ENCODE measurements at regions not wholly inside any gene's neighbourhood (a gene's known extent, or its start where the extent isn't known, plus 50 kb on each side); places are given as distances from the start of the nearest gene placed in this dataset.

DNA sequence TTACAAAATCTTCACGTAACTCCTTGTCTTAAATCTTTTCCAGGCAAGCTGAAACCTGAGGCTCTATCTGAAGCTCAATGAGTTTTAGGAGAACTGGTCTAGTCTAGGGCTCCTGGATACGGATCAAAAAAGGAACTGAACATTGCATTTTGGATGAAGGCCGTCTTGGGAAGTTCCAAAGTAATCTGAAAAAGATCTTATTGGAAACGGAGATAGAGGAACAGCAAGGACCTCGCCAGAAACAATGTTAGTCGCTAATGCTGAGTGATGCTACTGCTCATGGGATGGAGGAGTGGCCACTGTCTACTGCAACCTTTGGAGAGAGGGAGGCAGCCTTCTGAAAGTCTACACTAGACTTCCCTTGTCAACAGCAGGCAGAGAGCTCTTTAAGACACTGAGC, 91.4 kb upstream of the ATXN1 start:
- no peaks in the 10 kb centered on the region for H3K36me3 ChIP-seq (ENCODE audit: control insufficient read depth in 2 of 2, insufficient read depth in 2 of 2, low read length in 1 of 2)
- H3K4me2 ChIP-seq (ENCODE audit: control insufficient read depth, insufficient read depth): no peak overlapping the region
- no peaks in the 10 kb centered on the region for H3K79me2 ChIP-seq (ENCODE audit: control insufficient read depth, insufficient read depth, low read length)
- H3K9me3 ChIP-seq (replicated peaks; ENCODE audit: control insufficient read depth, insufficient read depth, low read length): peaks cover 3% of the 10 kb centered on the region; the same call in 2 of the 3 replicates
- SMC1A ChIA-PET (ENCODE audit: uncharacterized antibody, unreplicated experiment): interaction anchor here (0.9 to 1.6 kb wide), 5 partner anchors 13 to 122 kb away, joined by 3 to 13 read pairs (median 4); no protein-coding TSS in a partner anchor
- TF ChIP-seq PKNOX1 (IDR thresholded peaks at IDR 0.05) (no peak), STAT3 (IDR thresholded peaks at IDR 0.05; ENCODE audit: low read depth, low read length) (no peak), GATAD2B (conservative IDR thresholded peaks at IDR 0.05; ENCODE audit: low read depth) (no peak), ZNF687 (IDR thresholded peaks at IDR 0.05) (no peak), SREBF2 (IDR thresholded peaks at IDR 0.05; ENCODE audit: low read length) (no peak), PML (IDR thresholded peaks at IDR 0.05; ENCODE audit: low read length) (no peak), SMARCA5 (IDR thresholded peaks at IDR 0.05) (no peak), NR2C2 (IDR thresholded peaks at IDR 0.05; ENCODE audit: borderline replicate concordance, control insufficient read depth, insufficient read length, low read depth) (no peak), CREB1 (IDR thresholded peaks at IDR 0.05; ENCODE audit: low read depth) (no peak), GABPA (IDR thresholded peaks at IDR 0.05; ENCODE audit: low read depth) (no peak), USF1 (IDR thresholded peaks at IDR 0.05; ENCODE audit: borderline replicate concordance, extremely low read length, insufficient read depth, low read depth, low read length) (no peak), TCF3 (IDR thresholded peaks at IDR 0.05; ENCODE audit: borderline replicate concordance, insufficient read depth, low read depth, low read length) (no peak), SUPT20H (IDR thresholded peaks at IDR 0.05; ENCODE audit: borderline replicate concordance, control insufficient read depth, low read depth, low read length) (no peak), MXI1 (IDR thresholded peaks at IDR 0.05; ENCODE audit: low read depth, low read length) (no peak)
- TF ChIP-seq, protein P1, sequence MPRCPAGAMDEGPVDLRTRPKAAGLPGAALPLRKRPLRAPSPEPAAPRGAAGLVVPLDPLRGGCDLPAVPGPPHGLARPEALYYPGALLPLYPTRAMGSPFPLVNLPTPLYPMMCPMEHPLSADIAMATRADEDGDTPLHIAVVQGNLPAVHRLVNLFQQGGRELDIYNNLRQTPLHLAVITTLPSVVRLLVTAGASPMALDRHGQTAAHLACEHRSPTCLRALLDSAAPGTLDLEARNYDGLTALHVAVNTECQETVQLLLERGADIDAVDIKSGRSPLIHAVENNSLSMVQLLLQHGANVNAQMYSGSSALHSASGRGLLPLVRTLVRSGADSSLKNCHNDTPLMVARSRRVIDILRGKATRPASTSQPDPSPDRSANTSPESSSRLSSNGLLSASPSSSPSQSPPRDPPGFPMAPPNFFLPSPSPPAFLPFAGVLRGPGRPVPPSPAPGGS (IDR thresholded peaks at IDR 0.05; ENCODE audit: borderline replicate concordance, insufficient read depth, low read depth, low read length, poor library complexity, severe bottlenecking): no peak
- BruUV-seq (replicated peaks): no TSS peak
- peaks cover 37% of the 10 kb centered on the region for H3K4me1 ChIP-seq (ENCODE audit: control insufficient read depth, insufficient read depth, low read length)
- H3K27ac ChIP-seq (ENCODE audit: control insufficient read depth, insufficient read depth): no peak overlapping the region
- H3K27me3 ChIP-seq (replicated peaks in 1 of 2; ENCODE audit: control insufficient read depth in 2 of 2, insufficient read depth in 2 of 2, low read length in 1 of 2): no peaks in the 10 kb centered on the region
- POLR2A ChIA-PET: interaction anchor here (0.9 kb wide), 2 partner anchors 12 to 477 kb away, joined by 3 read pairs; no protein-coding TSS in a partner anchor
- DNase-seq (ENCODE audit: low read depth, low spot score): no peak
- 69% methylated on average over 6 of the region's 6 CpGs for WGBS (ENCODE audit: insufficient coverage, insufficient replicate concordance, low lambda C conversion rate, missing lambda C conversion rate)
- H3K4me3 ChIP-seq: no peak overlapping the region
- RAD21 ChIA-PET (ENCODE audit: unreplicated experiment): interaction anchor here (1.1 to 1.4 kb wide), 2 partner anchors 12 to 17 kb away, joined by 3 to 4 read pairs; no protein-coding TSS in a partner anchor
- CTCF ChIA-PET: interaction anchor here (1.3 kb wide), 1 partner anchor 89 kb away, joined by 4 read pairs; no protein-coding TSS in a partner anchor
- no peak for FAIRE-seq
- H4K20me1 ChIP-seq (ENCODE audit: control insufficient read depth, insufficient read depth): no peaks in the 10 kb centered on the region
- in situ Hi-C loops (cut with MboI) (no loop called here), intact Hi-C loops (cut with micrococcal nuclease; ENCODE audit: unreplicated experiment) (no loop called here)
- H3K9ac ChIP-seq (ENCODE audit: control insufficient read depth, insufficient read depth, low read length): no peak overlapping the region
- no peak for ATAC-seq
- H2AFZ ChIP-seq (ENCODE audit: control insufficient read depth, low read depth, low read length): no peak overlapping the region
